Sigmoid colon (tissue), 6 donors: ENCODE measurements at regions not wholly inside any gene's neighbourhood (a gene's known extent, or its start where the extent isn't known, plus 50 kb on each side); places are given as distances from the start of the nearest gene placed in this dataset.

Experiments used
- DNase-seq: peaks from one replicate; pipeline ENCODE4 v3.0.0-alpha.2; 2019
- H3K27ac ChIP-seq, 4 donors: fragments of 200-600 bp; sonication (generic); one replicate each; pipeline ENCODE4 v1.5.1; 2016 to 2019; ENCODE audit warnings: mild to moderate bottlenecking in 1 of 4
- H3K27me3 ChIP-seq, 3 donors: fragments of 200-600 bp; sonication (generic); one replicate each; pipeline ENCODE4 v1.5.1; 2019; ENCODE audit warnings: mild to moderate bottlenecking in 1 of 3
- H3K36me3 ChIP-seq, 4 donors: fragments of 200-600 bp; sonication (generic); one replicate each; pipeline ENCODE4 v1.5.1; 2016 to 2019
- H3K4me1 ChIP-seq, 4 donors: fragments of 200-600 bp; sonication (generic); one replicate each; pipeline ENCODE4 v1.5.1; 2017 to 2019
- H3K4me3 ChIP-seq, 4 donors: fragments of 200-600 bp; sonication (generic); one replicate each; pipeline ENCODE4 v1.5.1; 2017 to 2019; ENCODE audit warnings: mild to moderate bottlenecking in 2 of 4, moderate library complexity in 1 of 4
- H3K9me3 ChIP-seq, 4 donors: fragments of 200-600 bp in 3 of 4; sonication (generic) in 3 of 4; one replicate each; pipeline versions ENCODE4 v1.5.1 to v1.6.1; 2013 to 2019
- CTCF ChIP-seq, 4 experiments: fragments of 450-650 bp in 3 of 4; fragments of 200-600 bp in 1 of 4; IDR thresholded peaks; one replicate each; pipeline ENCODE4 v1.5.1; 2016 to 2019; ENCODE audit warnings: antibody characterized with exemption in 4 of 4, mild to moderate bottlenecking in 3 of 4, moderate library complexity in 2 of 4
- EP300 ChIP-seq, 4 donors: sonication (generic); formaldehyde crosslinking; IDR thresholded peaks; one replicate each; pipeline ENCODE4 v1.6.1; 2017; ENCODE audit warnings: antibody characterized with exemption in 4 of 4
- POLR2A ChIP-seq, 2 donors: fragments of 450-650 bp; IDR thresholded peaks; one replicate each; pipeline ENCODE4 v1.6.1; 2016; ENCODE audit warnings: antibody characterized with exemption in 2 of 2, mild to moderate bottlenecking in 2 of 2, moderate library complexity in 2 of 2
- POLR2AphosphoS5 ChIP-seq, 4 donors: sonication (generic); formaldehyde crosslinking; IDR thresholded peaks; one replicate each; pipeline ENCODE4 v1.6.1; 2017; ENCODE audit warnings: antibody characterized with exemption in 4 of 4
- WGBS, 2 donors: extraction: QIAGEN DNeasy Blood & Tissue Kit; methylation state at CpG; one replicate each; pipeline ENCODE4 v1.1.7; 2013; 5-methylcytosine and 5-hydroxymethylcytosine counted together
- intact Hi-C: fragments of 100-400 bp; cut with DNase I; formaldehyde crosslinking; loops from one replicate; pipeline ENCODE4 v1.15.1; 2023
- donor health status: healthy with polysubstance abuse.
- donor health status: healthy.

GRCh38 chr2:173537694-173538093 lies 183.0 kb downstream of the CDCA7 start:
- Histone ChIP-seq H3K4me3 (no peak overlapping the region), H3K9me3 (peaks cover 0 to 3% (median 0%) of the 10 kb centered on the region in 4 donors), H3K27ac (no peak overlapping the region), H3K4me1 (no peaks in the 10 kb centered on the region), H3K36me3 (no peaks in the 10 kb centered on the region), H3K27me3 (no peaks in the 10 kb centered on the region)
- no peak for DNase-seq
- 61 to 72% methylated on average over 2 of the region's 2 CpGs for WGBS, 2 donors
- TF ChIP-seq POLR2A (IDR thresholded peaks at IDR 0.05) (no peak), CTCF (IDR thresholded peaks at IDR 0.05) (no peak), POLR2AphosphoS5 (IDR thresholded peaks at IDR 0.05) (no peak), EP300 (IDR thresholded peaks at IDR 0.05) (no peak)
- intact Hi-C loops: no loop called here

GRCh38 chr2:173539615-173540014 lies 184.9 kb downstream of the CDCA7 start:
- Histone ChIP-seq H3K9me3 (peaks cover 0 to 3% (median 0%) of the 10 kb centered on the region in 4 donors), H3K4me1 (no peaks in the 10 kb centered on the region), H3K4me3 (no peak overlapping the region), H3K27me3 (no peaks in the 10 kb centered on the region), H3K36me3 (no peaks in the 10 kb centered on the region), H3K27ac (no peak overlapping the region)
- intact Hi-C loops: no loop called here
- TF ChIP-seq EP300 (IDR thresholded peaks at IDR 0.05) (no peak), POLR2A (IDR thresholded peaks at IDR 0.05) (no peak), POLR2AphosphoS5 (IDR thresholded peaks at IDR 0.05) (no peak), CTCF (IDR thresholded peaks at IDR 0.05) (no peak)
- DNase-seq: no peak
- 95 to 99% methylated on average over 2 of the region's 2 CpGs for WGBS, 2 donors

GRCh38 chr2:173544641-173545363 lies 190.1 kb downstream of the CDCA7 start:
- TF ChIP-seq POLR2A (IDR thresholded peaks at IDR 0.05) (no peak), CTCF (IDR thresholded peaks at IDR 0.05) (no peak), POLR2AphosphoS5 (IDR thresholded peaks at IDR 0.05) (no peak)
- intact Hi-C loops: no loop called here
- H3K27me3 ChIP-seq: no peaks in the 10 kb centered on the region
- 18 to 66% methylated on average over 6 of the region's 6 CpGs for WGBS, 2 donors
- no peaks in the 10 kb centered on the region for H3K9me3 ChIP-seq
- DNase-seq: no peak
- no peaks in the 10 kb centered on the region for H3K36me3 ChIP-seq
- no peak overlapping the region for H3K4me3 ChIP-seq
- H3K27ac ChIP-seq: no peak overlapping the region
- H3K4me1 ChIP-seq: no peaks in the 10 kb centered on the region

GRCh38 chr2:173545364-173545763 lies 190.7 kb downstream of the CDCA7 start:
- 8 to 40% methylated on average over 3 of the region's 3 CpGs for WGBS, 2 donors
- intact Hi-C loops: no loop called here

More at GRCh38 chr2:173545364-173545763, 190.7 kb downstream of the CDCA7 start:
- Histone ChIP-seq H3K9me3 (no peaks in the 10 kb centered on the region), H3K27ac (no peak overlapping the region), H3K4me3 (no peak overlapping the region), H3K36me3 (no peaks in the 10 kb centered on the region), H3K27me3 (no peaks in the 10 kb centered on the region), H3K4me1 (no peaks in the 10 kb centered on the region)
- no peak for DNase-seq
- TF ChIP-seq POLR2AphosphoS5 (IDR thresholded peaks at IDR 0.05): no peak
- TF ChIP-seq CTCF (IDR thresholded peaks at IDR 0.05): no peak
- no peak for TF ChIP-seq POLR2A (IDR thresholded peaks at IDR 0.05)
- no peak for TF ChIP-seq EP300 (IDR thresholded peaks at IDR 0.05)
